NCI-H510A treated with DMSO at 0.1 percent for 48 hours (cell line): ENCODE measurements at regions not wholly inside any gene's neighbourhood (a gene's known extent, or its start where the extent isn't known, plus 50 kb on each side); places are given as distances from the start of the nearest gene placed in this dataset.
A peak's percentile ranks its signal among the peaks of the same experiment; 100 is the strongest.

Source experiments
- DNase-seq: peaks from one replicate; lab custom pipeline; 2025; lab: John Stamatoyannopoulos, UW

DNA sequence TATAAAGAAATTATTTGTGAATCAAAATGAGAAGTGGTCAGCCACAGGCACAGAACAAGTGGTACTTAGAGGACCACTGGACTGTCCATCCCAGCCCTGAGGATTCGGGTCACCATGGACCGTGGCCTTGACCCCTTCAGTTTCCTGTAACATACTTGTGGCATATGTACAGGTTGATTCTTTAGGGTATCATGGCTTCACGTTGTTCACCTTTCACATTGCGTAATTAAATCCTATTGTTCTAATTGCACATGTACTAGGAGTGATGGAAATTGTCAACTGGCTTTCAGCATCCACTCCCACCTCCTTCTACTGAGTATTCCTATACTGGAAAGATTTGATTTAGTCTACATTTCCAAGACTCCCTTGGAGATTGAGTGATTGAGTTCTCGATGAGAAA is 148.3 kb upstream of the GJB5 start:
- no peak for DNase-seq

DNA sequence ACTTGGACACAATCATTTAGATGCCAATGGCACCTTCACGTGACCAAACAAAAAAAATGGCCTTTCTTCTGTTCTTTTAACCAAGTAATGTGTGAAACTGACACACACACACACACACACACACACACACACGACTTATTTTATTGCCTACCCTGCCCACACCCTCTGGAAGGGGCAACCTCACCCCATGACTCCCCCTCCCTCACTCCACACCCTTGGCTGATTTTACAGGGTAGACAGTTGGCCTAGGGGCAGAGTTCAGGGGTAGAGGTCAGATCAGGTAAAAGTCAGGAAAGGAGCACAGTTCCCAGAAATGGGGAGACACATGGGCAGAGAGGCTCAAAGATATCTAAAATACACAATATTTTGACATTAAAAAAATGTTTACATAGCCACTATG is 144.8 kb upstream of the GJB5 start:
- DNase-seq = no peak

DNA sequence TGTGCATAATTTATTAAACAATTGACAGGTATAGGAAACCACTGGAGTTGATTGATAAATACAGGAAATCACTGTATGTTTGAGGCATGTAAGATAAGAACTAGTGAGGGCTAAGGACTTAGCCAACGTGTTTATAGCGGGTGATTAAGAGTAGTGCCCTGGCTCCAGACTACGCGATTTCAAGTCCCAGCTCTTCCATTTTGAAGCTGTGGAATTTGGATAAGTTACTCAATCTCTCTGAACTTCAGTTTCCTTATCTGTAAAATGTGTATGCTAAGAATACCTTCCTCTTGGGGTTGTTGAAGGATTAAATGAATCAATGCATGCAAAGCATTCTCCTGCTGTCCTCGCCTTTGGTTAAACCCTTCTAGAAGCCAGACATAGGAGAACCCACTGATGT is 143.3 kb upstream of the GJB5 start:
- DNase-seq = no peak

DNA sequence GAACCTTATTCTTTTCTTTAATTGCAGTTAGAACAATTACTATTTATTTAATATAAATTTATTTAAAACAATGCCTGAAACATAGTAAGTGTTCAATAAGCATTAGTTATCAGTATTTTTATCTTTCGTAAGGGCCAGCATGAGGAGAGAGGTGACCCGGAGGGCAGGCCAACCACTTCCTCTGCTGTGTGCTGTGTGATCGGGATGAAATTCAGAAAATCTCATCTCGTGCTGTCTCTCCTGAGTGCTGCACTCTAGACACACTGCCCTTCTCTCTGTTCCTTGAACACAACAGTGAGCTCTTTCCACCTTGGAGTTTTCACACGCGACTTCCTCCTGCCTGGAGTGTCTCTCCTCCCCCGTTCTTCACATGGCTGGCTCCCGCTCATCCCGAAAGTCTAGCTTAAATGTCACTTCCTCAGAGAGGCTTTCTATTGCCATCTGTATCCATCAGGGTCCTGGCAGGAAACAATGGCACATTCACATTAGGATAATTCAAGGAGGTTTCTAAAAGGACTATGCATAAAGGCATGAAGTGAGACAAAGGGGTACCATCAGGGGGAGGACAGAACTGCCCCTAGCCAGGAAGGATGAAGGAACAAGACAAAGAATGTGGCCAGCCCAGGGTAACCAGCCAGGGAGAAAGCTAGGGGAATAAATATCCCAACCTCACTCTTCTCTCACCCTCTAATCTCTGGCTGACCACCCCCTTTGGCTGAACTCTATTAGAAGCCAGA is 142.6 kb upstream of the GJB5 start:
- DNase-seq = no peak

DNA sequence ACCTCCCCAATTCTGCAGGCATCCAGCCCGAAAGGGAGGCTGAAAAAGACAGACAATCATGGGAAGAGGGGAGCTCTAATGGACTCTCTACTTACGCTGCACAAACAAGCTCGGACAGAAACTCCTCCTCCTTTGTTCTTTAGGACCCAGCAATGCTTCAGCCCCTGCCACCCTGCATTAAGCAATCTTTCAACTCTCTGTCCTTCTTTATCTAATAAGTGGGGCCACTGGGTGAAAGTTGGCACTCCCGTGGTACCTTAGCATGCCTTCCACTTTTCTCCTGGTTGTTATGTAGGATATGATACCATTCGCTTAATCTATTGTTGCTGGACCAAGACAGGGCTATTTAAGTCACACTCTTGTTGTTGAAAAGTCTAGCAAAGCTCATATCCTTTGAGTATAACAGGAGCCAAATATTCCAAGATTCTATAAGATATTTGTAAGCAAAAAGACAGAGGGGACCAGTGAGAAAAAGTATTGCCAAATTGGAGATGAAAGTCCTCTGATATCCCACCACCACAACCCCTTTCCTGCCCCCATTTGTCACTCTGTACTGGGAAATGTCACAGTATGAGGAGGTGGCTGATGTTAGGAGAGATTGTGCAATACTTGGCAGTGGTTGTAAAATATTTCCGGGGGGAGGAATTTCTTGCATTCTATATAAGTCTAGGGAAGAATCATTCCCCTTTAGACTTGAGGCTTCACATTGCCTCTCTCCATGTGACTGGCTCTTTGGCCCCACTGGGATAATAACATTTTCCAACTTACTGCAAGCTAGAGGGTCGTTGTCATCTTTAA is 137.3 kb upstream of the GJB5 start:
- no peak for DNase-seq

DNA sequence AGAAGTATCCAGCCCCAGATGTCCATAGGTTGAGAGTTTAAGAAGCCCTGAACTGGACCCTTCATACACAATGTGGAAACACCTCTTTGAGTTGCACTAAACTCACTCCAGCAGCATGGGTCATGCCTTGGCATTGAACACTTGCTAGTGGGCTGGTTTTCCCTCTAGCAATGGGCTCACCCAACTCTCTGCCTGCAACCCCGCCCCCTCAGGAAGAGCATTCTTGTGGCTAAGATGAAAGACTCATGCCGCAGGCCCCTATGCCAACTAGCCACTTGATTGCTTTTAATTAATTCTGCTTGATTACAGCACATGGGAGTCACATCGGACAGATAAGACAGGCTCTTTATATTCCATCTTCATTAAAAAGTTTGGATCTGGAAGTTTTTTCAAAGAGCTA is 136.5 kb upstream of the GJB5 start:
- DNase-seq = no peak

DNA sequence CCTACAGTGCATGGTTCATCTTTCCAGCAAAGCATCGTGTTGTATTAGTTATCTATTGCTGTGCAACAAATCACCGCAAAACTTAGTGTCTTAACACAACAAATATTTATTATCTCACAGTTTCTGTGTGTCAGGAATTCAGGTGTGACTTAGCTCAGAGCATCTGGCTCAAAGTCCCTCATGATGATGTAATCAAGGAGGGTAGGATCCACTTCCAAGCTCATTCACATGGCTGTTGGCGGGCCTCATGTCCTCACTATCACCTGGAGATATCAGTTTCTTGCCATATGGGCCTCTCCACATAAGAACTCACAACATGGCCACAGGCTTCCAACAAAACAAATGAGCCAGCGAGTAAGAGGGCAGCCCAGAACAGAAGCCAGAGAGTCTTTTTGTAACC is 135.6 kb upstream of the GJB5 start:
- no peak for DNase-seq

DNA sequence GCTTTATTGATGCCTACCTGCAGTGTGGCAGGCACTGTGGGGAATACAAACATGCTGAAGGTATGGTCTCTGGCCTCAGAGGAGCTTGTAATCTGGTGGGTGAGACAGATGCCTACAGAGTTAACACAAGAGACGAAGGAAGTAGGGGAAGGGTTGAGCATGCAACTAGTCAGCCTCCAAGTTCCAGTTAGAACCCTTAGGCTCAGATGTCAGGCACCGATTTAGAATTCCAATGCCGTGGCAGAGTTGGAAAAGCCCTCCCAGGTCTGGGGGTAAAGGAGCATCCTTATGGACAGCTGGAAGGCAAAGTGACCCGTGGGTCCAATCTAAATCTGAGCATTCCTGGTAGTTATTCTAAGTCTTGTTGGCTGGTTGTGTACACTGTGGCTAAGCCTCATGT is 132.9 kb upstream of the GJB5 start:
- no peak for DNase-seq

DNA sequence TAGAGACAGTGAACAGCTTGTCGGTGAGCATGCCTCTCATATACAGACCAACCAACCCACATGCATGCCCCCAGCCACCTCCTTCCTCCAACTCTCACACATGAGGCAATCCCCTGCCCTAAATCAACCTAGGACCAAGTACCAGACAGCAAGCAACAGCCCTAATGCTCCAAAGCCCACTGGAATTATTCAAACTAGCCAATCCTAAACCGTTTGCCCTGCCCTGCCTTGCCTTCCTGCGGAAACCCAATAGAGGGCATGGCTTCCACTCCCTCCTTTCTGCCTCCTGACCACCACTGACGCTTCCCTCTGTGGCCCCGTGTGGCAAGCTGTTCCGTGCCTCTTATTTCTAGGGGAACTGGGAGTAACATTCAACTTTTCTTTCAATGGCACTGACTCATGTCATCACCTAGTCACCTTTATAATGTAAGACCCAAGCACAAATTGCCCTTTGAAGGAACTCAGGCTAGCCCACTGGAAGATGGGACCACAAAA is 129.3 kb upstream of the GJB5 start:
- DNase-seq = no peak

DNA sequence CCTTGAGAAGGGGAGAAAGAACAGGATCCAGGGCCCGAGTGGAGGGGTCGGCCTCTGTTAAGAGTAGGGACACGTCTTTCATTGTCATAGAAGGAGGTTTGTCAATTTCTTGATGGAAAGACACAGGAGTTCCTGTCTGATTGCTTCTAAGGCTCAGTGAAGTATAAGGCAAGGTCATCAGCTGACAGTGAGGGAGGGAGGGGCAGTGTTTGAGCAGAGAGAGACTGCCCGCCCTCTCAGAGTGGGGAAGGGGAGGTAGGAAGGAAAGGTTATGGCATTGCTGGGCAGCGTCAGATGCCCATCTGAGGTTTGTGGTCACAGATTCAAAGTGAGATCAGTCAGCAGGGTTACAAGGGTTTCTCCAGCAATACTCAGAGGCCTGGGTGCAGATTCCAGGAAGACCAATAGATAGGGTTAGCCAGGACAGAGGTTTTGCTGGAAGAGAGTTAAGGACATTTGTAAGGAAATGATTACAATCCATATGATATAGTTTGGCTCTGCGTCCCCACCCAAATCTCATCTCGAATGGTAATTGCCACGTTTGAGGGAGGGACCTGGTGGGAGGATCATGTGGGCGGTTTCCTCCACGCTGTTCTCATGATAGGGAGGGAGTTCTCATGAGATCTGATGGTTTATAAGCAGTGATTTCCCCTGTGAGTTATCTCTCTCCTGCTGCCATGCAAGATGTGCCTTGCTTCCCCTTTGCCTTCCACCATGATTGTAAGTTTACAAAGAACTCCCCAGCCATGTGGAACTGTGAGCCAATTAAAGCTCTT is 127.2 kb upstream of the GJB5 start:
- no peak for DNase-seq

DNA sequence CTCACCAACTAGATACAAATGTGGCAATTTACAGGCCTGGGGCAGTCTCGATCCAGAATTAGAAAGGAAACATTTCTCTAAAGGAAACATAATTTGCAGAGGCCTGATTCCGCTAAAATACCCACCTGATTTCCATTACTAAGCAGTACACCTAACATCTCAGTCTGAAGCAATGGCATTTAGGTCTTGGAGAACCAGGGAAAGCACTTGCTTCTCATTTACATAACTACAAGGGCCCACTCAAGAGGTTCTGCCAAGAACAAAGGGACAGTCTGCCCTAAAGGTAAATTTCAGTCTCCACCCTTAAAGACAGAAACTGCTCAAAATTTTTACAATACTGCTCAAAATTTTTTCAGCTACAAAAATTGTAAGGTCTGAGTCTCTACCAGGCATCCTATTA is 123.7 kb upstream of the GJB5 start:
- no peak for DNase-seq

DNA sequence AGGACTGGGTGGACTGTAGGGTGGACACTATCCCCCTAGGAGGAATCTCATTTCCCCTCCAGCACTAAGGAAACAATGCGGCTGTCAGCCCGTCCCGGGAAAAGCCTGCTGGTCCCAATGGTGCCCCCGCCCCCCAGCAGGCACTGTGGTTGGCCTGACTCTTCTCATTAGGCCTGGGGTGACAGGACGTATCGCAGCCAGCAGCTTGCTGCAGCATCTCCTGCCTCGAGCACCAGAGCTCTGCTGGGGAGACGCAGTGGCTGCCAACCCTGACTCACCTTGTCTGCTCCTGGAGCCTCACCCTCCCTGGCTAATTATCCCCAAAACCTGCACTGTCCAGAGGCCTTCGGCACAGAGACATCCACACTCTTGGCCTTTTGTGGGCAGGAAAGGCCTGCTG is 115.1 kb upstream of the GJB5 start:
- no peak for DNase-seq

DNA sequence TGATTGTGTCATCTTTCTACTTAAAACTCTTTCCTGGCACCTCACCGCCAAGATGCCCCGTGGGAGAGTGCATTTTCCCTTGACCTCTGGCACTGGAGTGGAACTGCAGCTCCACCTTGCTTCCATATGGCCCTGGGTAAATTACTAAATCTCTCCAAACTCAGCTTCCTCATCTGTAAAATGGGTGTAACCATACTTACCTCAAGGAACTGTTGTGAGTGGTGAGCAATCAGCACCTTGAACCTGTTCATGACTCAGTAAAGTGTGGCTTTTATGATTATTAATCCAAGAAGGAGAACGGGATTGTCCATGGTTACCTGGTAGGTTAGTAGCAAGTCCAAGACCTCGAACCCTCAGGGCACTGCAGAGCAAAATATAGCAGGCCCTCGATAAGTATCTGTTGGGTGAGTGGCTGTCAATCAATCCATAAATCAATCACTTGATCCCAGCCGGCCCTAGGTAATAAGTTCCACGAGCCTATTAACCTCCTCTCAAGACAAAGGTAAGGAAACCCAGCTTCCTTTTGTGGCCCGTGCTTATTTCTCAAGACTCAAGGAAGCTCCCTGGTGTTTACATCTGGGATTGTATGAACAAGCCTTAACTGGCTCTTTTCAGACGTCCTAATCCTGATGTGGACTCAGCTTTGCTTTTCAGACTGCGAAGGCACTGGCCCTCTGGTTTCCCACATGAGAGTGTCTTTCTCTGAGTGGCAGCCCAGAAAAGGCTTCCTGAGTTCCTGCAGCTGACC is 114.0 kb upstream of the GJB5 start:
- no peak for DNase-seq

DNA sequence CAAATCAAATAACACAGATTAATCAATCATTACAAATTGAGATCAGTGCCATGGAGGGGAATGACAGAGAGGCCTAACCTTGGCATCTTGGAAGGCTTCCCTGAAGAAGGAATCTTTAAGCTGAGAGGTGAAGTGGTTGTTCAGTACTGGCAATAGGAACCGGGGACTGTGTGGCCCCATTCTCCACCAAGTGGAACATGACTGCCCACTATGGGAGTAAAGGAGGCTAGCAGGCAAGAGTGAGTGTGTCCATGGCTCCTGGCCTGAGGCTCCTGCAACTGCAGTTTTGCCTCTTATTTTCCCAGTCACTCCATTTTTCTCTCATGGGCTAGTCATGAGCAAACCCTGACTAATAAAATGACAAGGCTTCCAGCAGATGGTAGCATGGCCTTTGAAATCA is 112.2 kb upstream of the GJB5 start:
- no peak for DNase-seq

DNA sequence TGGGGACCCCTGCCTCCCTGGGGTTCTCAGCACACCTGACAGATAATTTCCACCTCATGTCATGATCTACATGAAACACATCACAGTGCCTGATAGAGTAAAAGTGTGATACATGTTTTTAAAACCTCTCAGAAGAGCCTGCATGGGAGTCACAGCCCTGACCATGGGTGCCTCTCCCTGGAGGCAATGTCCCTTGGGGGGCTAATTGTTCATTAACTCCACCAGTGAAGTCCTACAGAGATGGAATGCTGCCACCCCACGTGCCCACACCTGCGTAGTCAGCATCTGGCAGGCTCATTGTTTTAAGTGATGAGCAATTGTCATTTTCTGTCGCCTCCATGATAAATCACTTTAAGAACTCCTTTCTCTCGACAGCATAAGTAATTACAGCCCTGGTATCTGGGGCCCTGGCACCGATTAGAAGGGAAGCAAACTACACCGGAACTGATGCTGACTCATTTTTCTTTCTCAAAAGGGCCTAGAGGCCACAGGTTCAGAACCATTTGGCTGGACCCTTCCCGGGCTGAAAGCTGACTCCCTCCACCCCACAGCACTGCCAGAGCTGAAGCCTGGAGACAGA is 109.6 kb upstream of the GJB5 start:
- no peak for DNase-seq

DNA sequence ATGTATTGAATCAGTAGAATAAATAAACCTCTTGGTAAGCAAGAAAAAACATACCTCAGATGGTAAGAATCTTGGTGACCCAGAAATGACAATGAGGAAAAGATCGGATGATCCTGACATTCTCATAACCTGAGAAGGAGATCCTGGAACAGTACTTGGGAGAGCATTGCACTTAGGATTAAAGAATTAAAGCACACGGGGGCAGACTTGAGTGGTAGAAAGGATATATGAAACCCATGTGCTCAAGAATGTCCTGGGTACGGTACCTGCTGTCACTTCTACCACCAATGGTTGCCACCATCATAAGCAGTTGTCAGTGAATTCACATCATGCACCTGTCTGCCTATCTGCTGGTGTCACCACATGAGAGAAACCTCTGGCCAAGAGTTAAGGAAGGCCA is 108.9 kb upstream of the GJB5 start:
- peak; percentile 46 for DNase-seq

DNA sequence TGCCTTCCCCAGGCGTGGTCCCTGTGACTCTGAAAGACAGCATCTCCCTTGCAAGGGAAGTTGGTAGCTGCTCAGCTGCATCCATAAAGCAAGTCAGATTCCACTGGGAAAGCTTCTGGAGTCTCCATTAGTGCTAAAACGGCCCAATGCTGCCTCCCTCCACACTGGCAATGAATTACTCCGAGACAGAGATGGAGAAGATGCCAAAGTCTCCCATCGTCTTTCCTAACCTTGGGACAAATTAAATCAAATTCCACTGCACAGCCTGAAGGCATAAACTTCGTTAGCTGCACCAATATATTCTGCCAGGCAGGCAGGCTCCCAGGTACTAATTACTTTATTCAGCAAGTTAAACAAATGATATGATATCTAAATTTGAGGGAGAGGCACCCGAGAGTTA is 106.3 kb upstream of the GJB5 start:
- no peak for DNase-seq

DNA sequence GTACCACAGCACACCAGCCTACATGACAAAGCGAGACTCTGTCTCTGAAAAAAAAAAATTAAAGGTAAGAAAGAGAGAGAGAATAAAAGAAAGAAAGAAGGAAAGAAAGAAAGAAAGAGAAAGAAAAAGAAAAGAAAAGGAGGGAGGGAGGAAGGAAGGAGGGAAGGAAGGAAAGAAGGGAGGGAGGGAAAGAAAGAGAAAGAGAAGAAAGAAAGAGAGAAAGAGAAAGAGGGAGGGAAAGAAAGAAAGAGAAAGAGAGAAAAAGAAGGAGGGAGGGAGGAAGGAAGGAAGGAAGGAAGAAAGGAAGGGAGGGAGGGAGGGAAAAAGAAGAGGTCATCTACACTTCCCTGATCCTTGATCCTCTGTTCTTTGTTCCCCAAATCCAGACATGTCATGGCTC is 104.8 kb upstream of the GJB5 start:
- DNase-seq = no peak

DNA sequence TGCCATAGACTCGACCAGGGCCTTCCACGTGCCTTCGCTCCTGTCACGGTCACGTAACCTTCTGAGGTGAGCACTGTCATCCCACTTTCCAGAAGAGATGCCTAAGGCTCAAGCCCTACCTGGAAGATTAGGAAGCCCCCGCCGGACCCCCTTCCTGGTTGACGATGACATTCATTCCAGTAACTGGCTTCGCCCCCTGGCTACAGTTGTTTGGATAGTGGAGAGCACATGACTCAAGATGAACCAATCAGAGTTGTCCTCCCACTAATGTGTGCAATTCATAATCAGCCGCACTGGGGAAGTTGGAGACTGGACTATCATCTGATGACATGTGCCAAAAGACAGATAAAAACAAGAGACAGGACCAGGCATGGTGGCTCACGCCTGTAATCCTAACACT is 104.0 kb upstream of the GJB5 start:
- DNase-seq = no peak

DNA sequence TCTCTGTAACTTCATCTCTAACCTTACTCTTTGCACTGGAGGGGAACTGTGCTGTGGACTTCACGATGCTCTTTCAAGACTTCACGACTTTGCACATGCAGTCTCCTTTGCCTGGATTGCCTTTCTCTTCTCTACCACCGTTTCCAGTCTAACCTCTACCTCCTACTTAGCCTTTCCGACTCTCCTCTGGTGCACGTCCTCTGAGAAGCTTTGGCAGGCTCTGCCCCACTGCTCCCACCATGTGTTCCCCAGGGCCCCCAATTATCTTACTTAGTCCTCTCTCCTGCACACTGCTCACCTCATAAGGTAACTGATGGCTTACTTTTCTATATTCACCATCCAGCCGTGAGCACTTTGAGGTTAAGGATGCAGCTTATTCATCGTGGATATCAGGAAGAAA is 101.7 kb upstream of the GJB5 start:
- no peak for DNase-seq

DNA sequence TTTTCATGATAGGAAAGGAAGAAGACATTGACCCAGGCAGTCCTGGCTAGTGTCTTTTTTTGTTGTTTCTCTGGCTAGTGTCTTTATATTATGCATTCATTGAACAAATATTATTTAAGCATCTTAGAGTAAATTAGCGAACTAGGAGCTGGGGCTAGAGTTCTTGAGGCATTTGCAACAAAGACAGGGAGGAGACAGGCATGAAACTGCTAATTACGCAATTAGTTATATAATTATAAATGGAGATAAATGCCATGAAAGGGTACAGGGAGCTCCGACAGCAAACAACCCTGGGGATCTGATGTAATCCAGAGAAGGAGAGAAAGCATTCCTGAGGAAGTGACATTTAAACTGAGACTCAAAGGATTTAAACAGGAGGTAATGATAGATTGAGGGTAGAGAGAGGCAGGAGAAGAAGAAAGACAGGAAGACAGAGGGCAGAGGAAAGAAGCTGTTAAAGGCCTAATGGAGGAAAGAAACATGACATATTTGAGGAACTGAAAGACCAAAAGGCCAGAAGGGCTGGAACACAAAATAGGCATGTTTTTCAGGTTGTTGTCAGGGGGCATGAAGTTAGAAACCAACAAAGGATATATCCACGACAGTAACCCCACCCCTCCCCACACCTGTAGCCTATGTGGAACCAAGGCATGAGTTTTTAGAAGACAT is 99.5 kb upstream of the GJB5 start:
- no peak for DNase-seq
